Sigmoid colon (tissue), 6 donors: ENCODE measurements at regions not wholly inside any gene's neighbourhood (a gene's known extent, or its start where the extent isn't known, plus 50 kb on each side); places are given as distances from the start of the nearest gene placed in this dataset.
"Not testable (repeated sequence)": the region's sequence is repeated elsewhere in the genome, so short reads cannot be mapped to it uniquely, and the experiment has no call there.

Experiments
- DNase-seq: peaks from one replicate; pipeline ENCODE4 v3.0.0-alpha.2; 2019
- H3K27ac ChIP-seq, 4 donors: fragments of 200-600 bp; sonication (generic); one replicate each; pipeline ENCODE4 v1.5.1; 2016 to 2019; ENCODE audit warnings: mild to moderate bottlenecking in 1 of 4
- H3K27me3 ChIP-seq, 3 donors: fragments of 200-600 bp; sonication (generic); one replicate each; pipeline ENCODE4 v1.5.1; 2019; ENCODE audit warnings: mild to moderate bottlenecking in 1 of 3
- H3K36me3 ChIP-seq, 4 donors: fragments of 200-600 bp; sonication (generic); one replicate each; pipeline ENCODE4 v1.5.1; 2016 to 2019
- H3K4me1 ChIP-seq, 4 donors: fragments of 200-600 bp; sonication (generic); one replicate each; pipeline ENCODE4 v1.5.1; 2017 to 2019
- H3K4me3 ChIP-seq, 4 donors: fragments of 200-600 bp; sonication (generic); one replicate each; pipeline ENCODE4 v1.5.1; 2017 to 2019; ENCODE audit warnings: mild to moderate bottlenecking in 2 of 4, moderate library complexity in 1 of 4
- H3K9me3 ChIP-seq, 4 donors: fragments of 200-600 bp in 3 of 4; sonication (generic) in 3 of 4; one replicate each; pipeline versions ENCODE4 v1.5.1 to v1.6.1; 2013 to 2019
- EP300 ChIP-seq, 4 donors: sonication (generic); formaldehyde crosslinking; IDR thresholded peaks; one replicate each; pipeline ENCODE4 v1.6.1; 2017; ENCODE audit warnings: antibody characterized with exemption in 4 of 4
- POLR2A ChIP-seq, 2 donors: fragments of 450-650 bp; IDR thresholded peaks; one replicate each; pipeline ENCODE4 v1.6.1; 2016; ENCODE audit warnings: antibody characterized with exemption in 2 of 2, mild to moderate bottlenecking in 2 of 2, moderate library complexity in 2 of 2
- POLR2AphosphoS5 ChIP-seq, 4 donors: sonication (generic); formaldehyde crosslinking; IDR thresholded peaks; one replicate each; pipeline ENCODE4 v1.6.1; 2017; ENCODE audit warnings: antibody characterized with exemption in 4 of 4
- WGBS, 2 donors: extraction: QIAGEN DNeasy Blood & Tissue Kit; methylation state at CpG; one replicate each; pipeline ENCODE4 v1.1.7; 2013; 5-methylcytosine and 5-hydroxymethylcytosine counted together
- intact Hi-C: fragments of 100-400 bp; cut with DNase I; formaldehyde crosslinking; loops from one replicate; pipeline ENCODE4 v1.15.1; 2023
- TF ChIP-seq, protein P1 (sequence below), 4 experiments: fragments of 450-650 bp in 3 of 4; fragments of 200-600 bp in 1 of 4; IDR thresholded peaks; one replicate each; pipeline ENCODE4 v1.5.1; 2016 to 2019; ENCODE audit warnings: antibody characterized with exemption in 4 of 4, mild to moderate bottlenecking in 3 of 4, moderate library complexity in 2 of 4
- donor health status: healthy with polysubstance abuse.
- donor health status: healthy.

DNA sequence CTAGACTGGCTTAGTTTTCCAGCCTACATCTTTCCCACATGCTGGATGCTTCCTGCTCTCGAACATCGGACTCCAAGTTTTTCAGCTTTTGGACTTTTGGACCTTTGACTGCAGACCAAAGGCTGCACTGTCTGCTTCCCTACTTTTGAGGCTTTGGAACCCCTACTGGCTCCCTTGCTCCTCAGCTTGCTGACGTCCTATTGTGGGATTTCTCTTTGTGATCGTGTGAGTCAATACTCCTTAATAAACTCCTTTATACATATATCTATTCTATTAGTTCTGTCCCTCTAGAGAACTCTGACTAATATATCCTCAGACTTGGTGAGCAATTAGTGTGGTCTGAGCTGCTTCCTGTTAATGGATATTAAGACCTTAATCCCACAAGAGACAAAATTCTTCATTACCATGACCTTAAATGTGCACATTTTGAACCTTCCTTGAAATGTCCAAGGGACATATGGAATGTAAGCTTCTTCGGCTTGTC lies 752.9 kb downstream of the CDH18 start:
- TF ChIP-seq, protein P1, sequence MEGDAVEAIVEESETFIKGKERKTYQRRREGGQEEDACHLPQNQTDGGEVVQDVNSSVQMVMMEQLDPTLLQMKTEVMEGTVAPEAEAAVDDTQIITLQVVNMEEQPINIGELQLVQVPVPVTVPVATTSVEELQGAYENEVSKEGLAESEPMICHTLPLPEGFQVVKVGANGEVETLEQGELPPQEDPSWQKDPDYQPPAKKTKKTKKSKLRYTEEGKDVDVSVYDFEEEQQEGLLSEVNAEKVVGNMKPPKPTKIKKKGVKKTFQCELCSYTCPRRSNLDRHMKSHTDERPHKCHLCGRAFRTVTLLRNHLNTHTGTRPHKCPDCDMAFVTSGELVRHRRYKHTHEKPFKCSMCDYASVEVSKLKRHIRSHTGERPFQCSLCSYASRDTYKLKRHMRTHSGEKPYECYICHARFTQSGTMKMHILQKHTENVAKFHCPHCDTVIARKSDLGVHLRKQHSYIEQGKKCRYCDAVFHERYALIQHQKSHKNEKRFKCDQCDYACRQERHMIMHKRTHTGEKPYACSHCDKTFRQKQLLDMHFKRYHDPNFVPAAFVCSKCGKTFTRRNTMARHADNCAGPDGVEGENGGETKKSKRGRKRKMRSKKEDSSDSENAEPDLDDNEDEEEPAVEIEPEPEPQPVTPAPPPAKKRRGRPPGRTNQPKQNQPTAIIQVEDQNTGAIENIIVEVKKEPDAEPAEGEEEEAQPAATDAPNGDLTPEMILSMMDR (IDR thresholded peaks at IDR 0.05): no peak
- TF ChIP-seq EP300 (IDR thresholded peaks at IDR 0.05): no peak
- no peak for TF ChIP-seq POLR2A (IDR thresholded peaks at IDR 0.05)
- TF ChIP-seq POLR2AphosphoS5 (IDR thresholded peaks at IDR 0.05): no peak
- Histone ChIP-seq H3K4me1 (peaks cover 0 to 5% (median 0%) of the 10 kb centered on the region in 4 donors), H3K27me3 (no peaks in the 10 kb centered on the region), H3K9me3 (no peaks in the 10 kb centered on the region), H3K27ac (no peak overlapping the region), H3K36me3 (no peaks in the 10 kb centered on the region), H3K4me3 (no peak overlapping the region)
- intact Hi-C loops: no loop called here
- WGBS, 2 donors: 70 to 82% methylated on average over 5 of the region's 5 CpGs
- no peak for DNase-seq

DNA sequence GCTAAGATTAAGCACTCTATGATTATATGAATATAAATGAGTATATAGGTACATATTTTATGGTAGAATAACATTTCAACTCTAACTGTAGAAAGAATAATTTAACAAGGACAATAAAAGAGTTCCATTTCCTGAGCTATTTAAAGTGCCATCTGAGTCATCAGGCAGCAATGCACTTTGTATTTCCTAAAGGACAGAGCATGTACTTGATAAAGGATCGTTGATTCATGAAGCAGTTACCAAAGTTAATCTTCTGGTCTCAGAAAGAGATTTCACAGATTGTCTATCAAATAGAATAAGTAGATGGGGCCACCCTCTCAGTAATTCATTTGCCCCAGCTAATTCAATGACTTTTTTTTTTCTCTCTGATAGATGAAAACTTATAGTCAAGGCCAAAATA lies 747.8 kb downstream of the CDH18 start:
- DNase-seq: no peak
- TF ChIP-seq EP300 (IDR thresholded peaks at IDR 0.05): no peak
- TF ChIP-seq POLR2AphosphoS5 (IDR thresholded peaks at IDR 0.05): no peak
- H3K9me3 ChIP-seq: no peaks in the 10 kb centered on the region
- H3K27me3 ChIP-seq: no peaks in the 10 kb centered on the region
- H3K36me3 ChIP-seq: no peaks in the 10 kb centered on the region
- H3K27ac ChIP-seq: no peak overlapping the region
- 49 to 57% methylated on average over 1 of the region's 1 CpG for WGBS, 2 donors
- H3K4me3 ChIP-seq: no peak overlapping the region
- peaks cover 0 to 5% (median 0%) of the 10 kb centered on the region in 4 donors for H3K4me1 ChIP-seq
- intact Hi-C loops: no loop called here

DNA sequence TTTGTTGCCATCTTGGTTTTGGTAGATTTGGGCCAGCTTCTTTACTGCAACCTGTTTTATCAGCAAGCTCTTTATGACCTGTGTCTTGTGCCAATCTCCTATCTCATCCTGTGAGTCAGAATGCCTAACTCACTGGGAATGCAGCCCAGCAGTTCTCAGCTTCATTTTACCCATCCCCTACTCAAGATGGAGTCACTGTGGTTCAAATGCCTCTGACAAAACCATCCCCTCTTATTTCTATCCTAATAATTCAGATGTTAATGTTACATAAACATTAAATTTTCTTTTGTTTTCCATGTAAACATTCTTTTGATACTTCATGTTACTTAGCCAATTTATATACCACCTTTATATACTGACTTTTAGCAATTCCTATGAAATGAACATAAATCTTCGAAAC lies 746.3 kb downstream of the CDH18 start:
- no peaks in the 10 kb centered on the region for H3K9me3 ChIP-seq
- WGBS, 2 donors: 72 to 73% methylated on average over 1 of the region's 1 CpG
- TF ChIP-seq POLR2AphosphoS5 (IDR thresholded peaks at IDR 0.05): no peak
- TF ChIP-seq EP300 (IDR thresholded peaks at IDR 0.05): no peak
- no peak for TF ChIP-seq POLR2A (IDR thresholded peaks at IDR 0.05)
- TF ChIP-seq, protein P1 (IDR thresholded peaks at IDR 0.05): no peak
- H3K4me3 ChIP-seq: no peak overlapping the region
- H3K27me3 ChIP-seq: no peaks in the 10 kb centered on the region
- intact Hi-C loops: no loop called here
- no peak overlapping the region for H3K27ac ChIP-seq
- no peak for DNase-seq
- no peaks in the 10 kb centered on the region for H3K36me3 ChIP-seq
- peaks cover 0 to 5% (median 0%) of the 10 kb centered on the region in 4 donors for H3K4me1 ChIP-seq

DNA sequence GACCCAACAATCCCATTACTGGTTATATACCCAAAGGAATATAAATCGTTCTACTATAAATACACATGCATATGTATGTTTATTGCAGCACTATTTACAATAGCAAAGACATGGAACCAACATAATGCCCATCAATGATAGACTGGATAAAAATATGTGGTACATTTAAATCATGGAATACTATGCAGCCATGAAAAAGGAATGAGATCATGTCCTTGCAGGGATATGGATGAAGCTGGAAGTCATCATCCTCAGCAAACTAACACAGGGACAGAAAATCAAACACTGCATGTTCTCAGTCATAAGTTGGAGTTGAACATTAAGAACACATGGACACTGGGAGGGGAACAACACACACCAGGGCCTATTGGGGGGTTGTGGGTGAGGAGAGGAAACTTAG lies 741.8 kb downstream of the CDH18 start:
- H3K4me3 ChIP-seq, H3K36me3 ChIP-seq, H3K27ac ChIP-seq, H3K9me3 ChIP-seq, intact Hi-C loops, H3K27me3 ChIP-seq, DNase-seq, H3K4me1 ChIP-seq: not testable (repeated sequence)
- WGBS, 2 donors: 86 to 93% methylated on average over 1 of the region's 1 CpG

DNA sequence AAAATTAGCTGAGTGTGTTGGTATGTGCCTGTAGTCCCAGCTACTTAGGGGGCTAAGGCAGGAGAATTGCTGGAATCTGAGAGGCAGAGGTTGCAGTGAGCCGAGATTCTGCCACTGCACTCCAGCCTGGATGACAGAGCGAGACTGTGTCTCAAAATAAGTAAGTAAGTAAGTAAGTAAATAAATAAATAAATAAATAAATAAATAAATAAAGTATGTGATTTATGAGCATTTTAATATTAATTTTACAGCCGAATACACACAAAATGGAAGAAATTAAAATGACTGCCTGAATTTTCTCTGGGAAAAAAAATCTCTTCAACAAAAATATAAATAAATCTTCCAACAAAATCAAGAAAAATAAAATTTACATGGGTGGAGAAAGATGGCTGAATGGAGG lies 740.7 kb downstream of the CDH18 start:
- H3K27ac ChIP-seq: no peak overlapping the region
- WGBS, 2 donors: 77 to 89% methylated on average over 3 of the region's 3 CpGs
- no peaks in the 10 kb centered on the region for H3K9me3 ChIP-seq
- H3K4me1 ChIP-seq: no peaks in the 10 kb centered on the region
- no peaks in the 10 kb centered on the region for H3K36me3 ChIP-seq
- TF ChIP-seq POLR2A (IDR thresholded peaks at IDR 0.05) (no peak), EP300 (IDR thresholded peaks at IDR 0.05) (no peak), POLR2AphosphoS5 (IDR thresholded peaks at IDR 0.05) (no peak)
- TF ChIP-seq, protein P1 (IDR thresholded peaks at IDR 0.05): no peak
- intact Hi-C loops: no loop called here
- H3K4me3 ChIP-seq: no peak overlapping the region
- no peak for DNase-seq
- H3K27me3 ChIP-seq: no peaks in the 10 kb centered on the region

DNA sequence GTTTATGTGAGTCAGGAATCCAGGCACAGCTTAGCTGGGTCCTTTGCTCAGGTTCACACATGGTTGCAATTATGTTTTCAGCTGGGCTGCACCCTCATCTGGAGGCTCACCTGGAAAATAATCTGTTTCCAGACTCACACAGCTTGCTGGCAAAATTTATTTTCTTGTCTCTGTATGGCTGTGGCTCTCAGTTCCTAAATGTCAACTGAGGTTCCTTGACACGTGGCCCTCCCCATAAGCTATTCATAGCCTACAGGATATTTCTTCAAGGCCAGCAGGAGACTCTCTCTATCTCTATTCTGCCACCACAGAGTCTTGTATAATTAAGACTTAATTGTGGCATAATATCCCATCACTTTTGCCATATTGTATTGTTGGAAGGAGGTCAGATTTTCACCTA lies 732.0 kb downstream of the CDH18 start:
- Histone ChIP-seq H3K4me3 (no peak overlapping the region), H3K27me3 (no peaks in the 10 kb centered on the region), H3K4me1 (no peaks in the 10 kb centered on the region), H3K9me3 (peaks cover 0 to 3% (median 0%) of the 10 kb centered on the region in 4 donors), H3K27ac (no peak overlapping the region), H3K36me3 (no peaks in the 10 kb centered on the region)
- WGBS, 2 donors: 21 to 49% methylated on average over 1 of the region's 1 CpG
- TF ChIP-seq, protein P1 (IDR thresholded peaks at IDR 0.05): no peak
- no peak for TF ChIP-seq POLR2AphosphoS5 (IDR thresholded peaks at IDR 0.05)
- no peak for TF ChIP-seq EP300 (IDR thresholded peaks at IDR 0.05)
- TF ChIP-seq POLR2A (IDR thresholded peaks at IDR 0.05): no peak
- intact Hi-C loops: no loop called here
- DNase-seq: no peak
